GM19025 (cell line): ENCODE measurements at regions not wholly inside any gene's neighbourhood (a gene's known extent, or its start where the extent isn't known, plus 50 kb on each side); places are given as distances from the start of the nearest gene placed in this dataset.

Source experiments
- ATAC-seq: cut with Tn5 transposase; IDR thresholded peaks from one replicate; pipeline ENCODE4 v1.9.1; 2021; ENCODE audit warnings: mild to moderate bottlenecking, low read depth, moderate library complexity; ENCODE audit not compliant: unreplicated experiment

DNA sequence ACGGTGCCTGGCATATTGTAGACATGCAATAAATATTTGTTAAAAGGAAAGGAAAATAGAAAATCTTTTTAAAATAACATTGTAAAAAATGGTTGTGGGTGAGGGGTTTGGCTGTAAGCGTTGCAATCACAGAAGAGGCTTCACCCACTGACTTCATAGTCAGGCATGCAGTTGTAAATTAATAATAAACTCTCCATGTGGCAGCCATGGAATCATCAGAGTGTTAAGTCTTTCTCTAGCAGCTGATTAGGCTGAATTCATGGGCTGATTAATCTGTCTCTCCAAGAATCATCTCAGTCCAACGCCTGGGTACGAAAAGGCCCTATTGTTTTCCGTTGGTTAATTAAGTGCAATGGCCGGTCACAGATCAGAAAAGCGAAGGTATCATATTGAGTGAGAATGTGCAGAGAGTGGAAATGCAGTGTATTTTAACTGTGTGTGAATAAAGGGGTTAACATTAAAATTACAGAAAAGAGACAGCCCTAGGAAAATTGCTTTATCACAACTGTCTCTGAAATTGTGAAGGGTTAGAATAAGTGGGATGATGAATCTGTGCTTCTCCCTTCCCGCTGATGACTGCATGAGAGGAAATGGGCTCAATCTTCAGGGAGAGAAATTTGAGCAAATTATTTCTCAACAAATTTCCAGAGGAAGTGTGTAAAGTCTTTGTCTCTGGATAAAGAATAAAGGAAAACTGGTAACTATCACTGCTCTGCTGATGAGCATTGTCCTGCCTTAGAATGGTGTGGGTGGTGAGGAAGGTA is 269.0 kb downstream of the FAM76B start:
- ATAC-seq, result no peak

DNA sequence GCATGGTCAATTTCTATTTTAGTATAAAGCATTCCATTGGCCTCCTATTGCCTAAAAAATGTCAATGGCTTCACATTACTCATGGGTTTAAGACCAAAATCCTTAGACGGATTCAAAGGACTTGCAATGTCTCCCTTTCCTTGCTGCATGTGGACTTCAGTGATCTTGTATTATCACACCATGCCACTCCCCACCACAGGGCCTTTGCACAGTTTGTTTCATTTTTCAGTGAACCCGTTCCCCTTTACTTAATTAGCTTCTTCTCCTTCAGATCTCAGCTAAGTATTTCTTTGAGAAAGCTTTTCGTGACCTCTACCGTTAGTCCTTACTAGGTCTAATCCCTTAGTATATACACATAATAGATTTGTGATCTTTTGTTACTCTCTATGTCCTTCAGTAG is 269.7 kb downstream of the FAM76B start:
- ATAC-seq, result no peak

GRCh38 chr11:95517453-95517852 is 272.1 kb downstream of the FAM76B start:
- ATAC-seq, result no peak

GRCh38 chr11:95516786-95517185 is 272.8 kb downstream of the FAM76B start:
- ATAC-seq, result no peak

- no peak for ATAC-seq
These were observed 273.4 kb downstream of the FAM76B start for GRCh38 chr11:95516175-95516574.

GRCh38 chr11:95515371-95515770 is 274.2 kb downstream of the FAM76B start:
- no peak for ATAC-seq

GRCh38 chr11:95514416-95515110 is 275.0 kb downstream of the FAM76B start:
- no peak for ATAC-seq

- no peak for ATAC-seq
These were observed 276.9 kb downstream of the FAM76B start for GRCh38 chr11:95512682-95513081.

DNA sequence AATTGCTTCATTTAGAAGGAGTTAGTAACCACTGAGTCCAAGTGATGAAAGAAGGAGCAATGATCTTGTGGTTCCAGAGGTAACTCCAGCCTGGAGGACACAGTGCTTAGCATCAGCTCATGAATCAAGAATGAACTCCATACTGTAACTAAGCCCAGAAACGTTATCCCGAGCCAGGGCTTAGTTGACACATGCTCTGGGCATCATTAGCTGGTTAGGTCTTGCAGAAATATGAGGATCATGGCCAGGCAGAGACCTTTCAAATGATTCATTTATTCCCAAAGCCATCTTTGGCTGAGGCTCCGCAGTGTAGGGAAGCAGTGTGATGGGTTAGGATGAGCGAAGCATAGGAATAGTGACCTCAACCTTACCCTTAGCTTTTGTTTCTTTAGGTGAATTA is 277.4 kb downstream of the FAM76B start:
- no peak for ATAC-seq

DNA sequence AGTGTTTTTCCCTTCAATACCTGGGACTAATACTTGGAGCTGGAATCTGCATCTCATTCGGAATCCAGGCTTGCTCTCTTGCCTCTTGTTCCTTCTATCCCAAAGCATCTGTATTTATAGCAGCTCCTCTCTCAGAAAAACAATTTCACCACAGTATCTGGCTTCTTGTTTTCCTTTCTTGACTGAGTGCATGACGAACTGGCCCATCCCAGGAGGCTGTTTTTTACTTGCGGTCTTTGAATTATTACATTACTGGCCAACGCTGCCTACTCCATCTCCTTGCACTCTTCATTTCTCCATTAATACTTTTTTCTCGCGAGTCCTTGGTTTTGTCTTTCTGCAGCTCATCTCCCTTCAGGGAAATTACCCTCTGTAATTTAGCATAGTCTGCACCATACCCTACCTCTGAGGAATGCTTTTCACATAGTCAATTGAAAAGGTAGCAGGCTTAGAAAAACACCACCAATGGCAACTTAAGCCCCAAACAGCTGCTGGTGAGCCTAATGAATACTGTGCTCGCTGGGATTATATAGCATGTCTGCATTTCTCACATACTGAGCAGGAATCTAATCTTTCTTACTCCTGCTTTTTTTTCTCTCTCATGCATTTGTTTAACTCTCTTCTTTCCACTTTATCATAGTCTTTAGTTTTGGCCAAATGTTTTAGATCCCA is 277.4 kb upstream of the SESN3 start:
- ATAC-seq, result no peak

DNA sequence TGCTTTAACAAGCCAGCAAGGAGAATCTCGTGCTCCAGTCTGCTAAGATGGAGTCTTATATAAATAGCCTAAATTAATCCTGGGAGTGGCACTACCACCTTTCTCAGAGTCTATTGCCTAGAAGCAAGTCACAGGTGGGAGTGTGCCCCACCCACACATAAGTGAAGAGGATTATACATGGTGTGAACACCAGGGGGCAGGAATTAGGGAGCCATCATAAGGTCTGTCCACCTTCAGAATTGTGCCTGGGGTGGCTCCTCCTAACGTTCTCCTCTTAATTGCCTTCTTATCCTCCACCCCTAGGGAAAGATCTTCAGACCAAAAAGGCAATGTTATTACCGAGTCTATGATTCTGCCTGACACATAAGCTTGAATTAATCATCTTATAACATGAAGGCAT is 276.8 kb upstream of the SESN3 start:
- no peak for ATAC-seq

DNA sequence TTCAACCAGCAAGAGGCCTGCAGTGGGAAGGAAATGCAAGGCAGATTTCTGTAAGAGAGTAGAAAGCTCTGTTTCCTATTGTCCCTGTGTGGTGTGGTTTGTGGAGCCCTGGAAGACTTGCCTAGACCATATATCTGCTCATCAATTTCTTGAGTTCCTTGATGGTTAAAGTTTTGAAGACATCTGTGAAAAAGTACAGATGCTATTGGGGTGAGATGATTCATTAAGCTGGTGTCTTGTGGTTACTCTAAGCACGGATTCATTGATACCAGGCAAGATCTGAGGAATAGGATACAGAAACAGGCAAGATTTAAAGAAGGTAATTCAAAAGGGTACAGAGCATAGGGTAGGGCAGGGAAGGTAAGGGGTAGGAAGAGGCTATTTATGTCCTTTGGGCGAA is 275.8 kb upstream of the SESN3 start:
- ATAC-seq, result no peak

- no peak for ATAC-seq
These were observed 275.0 kb upstream of the SESN3 start for GRCh38 chr11:95505927-95506426.

- no peak for ATAC-seq
These were observed 272.0 kb upstream of the SESN3 start for GRCh38 chr11:95503047-95503446.

DNA sequence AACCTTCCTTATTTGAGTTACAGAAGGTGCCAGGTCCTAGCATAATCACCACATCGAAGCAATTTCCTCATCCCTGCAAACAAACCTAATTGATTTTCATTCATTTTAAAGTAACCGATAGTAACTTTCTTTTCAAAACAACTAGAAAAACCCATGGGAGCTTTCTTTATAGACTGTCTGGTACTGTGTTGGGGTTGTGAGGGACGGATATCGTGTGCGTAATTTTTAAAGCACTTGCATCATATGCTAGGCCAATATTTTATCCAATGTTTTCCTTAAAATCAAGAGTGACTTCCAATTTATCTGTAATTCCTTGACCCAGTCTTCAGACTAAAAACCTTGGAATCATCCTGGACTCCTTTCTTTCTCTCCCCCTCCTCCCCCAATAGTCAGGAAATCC is 271.5 kb upstream of the SESN3 start:
- ATAC-seq, result no peak

DNA sequence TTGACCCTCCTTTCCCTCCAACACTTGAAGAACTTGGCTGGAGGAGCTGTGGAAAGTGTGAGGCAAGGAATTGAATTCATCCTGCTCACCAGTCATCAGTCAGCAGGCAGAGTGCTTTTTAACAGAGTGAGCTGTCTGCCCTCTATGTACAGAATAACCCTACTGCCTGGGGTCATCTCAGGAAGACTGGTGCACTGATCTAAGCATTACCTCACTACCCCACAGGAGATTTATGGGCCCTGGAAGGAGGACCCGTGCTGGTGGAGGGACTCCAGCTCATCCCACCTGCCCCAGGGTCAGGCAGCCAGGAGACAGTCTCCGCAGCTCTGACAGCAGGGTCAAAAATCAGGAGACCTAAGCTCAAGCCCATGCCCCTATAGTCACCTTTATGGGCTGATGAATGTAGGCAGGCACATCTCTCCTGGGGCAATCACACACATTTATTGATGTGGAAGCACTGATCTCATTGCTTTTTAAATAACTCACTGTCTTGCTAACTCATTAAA is 270.8 kb upstream of the SESN3 start:
- no peak for ATAC-seq

DNA sequence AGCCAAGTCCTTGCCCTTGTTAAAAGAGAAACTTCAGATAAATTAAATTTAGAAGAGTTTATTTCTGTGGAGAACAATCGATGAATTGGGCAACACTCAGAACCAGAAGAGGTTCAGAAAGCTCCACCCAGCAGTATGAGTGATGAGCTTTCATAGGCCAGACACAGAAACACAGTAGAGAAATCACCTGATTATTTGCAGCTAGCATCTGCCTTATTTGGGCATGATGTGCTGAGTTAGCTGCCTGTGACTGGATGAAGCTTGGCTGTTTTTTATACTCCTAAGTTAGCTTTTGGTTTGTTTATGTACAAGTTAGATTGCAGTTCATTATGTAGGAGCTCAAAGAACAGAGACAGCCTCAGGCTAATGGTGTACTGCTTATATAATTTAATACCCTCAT is 269.5 kb upstream of the SESN3 start:
- ATAC-seq, result no peak

DNA sequence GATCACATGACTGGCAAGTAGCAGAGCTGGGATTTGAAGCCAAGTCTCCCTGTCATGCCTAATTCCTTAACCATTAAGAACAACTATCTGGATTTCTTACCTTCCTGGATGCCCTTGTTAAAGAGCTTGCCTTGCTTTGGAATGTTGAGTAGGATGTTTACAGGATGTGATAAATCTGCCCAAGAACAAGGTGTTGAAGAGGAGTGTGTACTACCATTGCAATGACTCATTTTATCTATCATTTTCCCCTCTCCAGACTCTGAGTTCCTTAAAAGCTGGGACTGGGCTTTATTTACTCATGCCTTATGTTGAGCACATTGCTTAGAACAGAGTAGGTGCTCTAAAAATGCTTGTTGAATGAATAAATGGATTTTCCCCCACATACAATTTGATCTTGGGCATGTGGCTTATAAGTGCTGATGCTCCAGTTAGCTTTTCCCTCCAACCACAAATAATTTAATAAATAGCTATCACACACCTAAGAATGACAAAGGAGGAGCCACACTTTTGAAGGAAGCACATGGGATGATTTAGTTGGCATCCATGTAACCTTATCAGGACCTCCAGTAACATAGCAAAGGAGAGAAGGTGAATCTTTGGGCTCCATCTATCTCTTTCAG is 268.6 kb upstream of the SESN3 start:
- ATAC-seq, result no peak

- no peak for ATAC-seq
These were observed 267.9 kb upstream of the SESN3 start for GRCh38 chr11:95498722-95499425.

DNA sequence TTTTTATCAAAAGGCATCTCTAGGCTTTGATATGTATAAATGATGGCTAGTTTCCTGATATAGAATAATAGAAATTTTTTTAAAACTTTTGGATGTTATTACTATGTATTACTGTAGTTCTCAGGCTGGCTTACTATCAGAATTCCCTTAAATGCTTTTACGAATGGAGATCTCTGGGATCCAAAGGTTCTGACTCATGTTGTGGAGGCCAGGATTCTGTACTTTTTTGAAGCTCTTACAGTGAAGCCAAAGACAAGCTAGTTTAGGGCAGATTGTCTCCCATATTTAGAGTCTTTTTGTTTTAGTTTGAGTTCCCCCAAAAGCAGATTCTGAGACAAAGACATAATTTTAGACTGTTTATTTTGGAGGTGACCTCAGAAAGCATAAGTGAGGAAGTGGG is 265.9 kb upstream of the SESN3 start:
- ATAC-seq, result no peak
